SJCRH30 (cell line): ENCODE measurements at regions not wholly inside any gene's neighbourhood (a gene's known extent, or its start where the extent isn't known, plus 50 kb on each side); places are given as distances from the start of the nearest gene placed in this dataset.
"Not testable (repeated sequence)": the region's sequence is repeated elsewhere in the genome, so short reads cannot be mapped to it uniquely, and the experiment has no call there.

Experiments
- DNase-seq, 2 experiments: peaks; one replicate each; pipeline ENCODE4 v3.0.0-alpha.2; 2015 to 2020
- H3K27ac ChIP-seq: fragments of 250-450 bp; sonication (Bioruptor Pico); 2 replicates; pipeline ENCODE4 v1.5.1; 2020; ENCODE audit warnings: mild to moderate bottlenecking, moderate library complexity
- H3K27me3 ChIP-seq: fragments of 250-450 bp; sonication (Bioruptor Pico); 2 replicates; pipeline ENCODE4 v1.5.1; 2020; ENCODE audit warnings: mild to moderate bottlenecking, moderate library complexity
- H3K36me3 ChIP-seq: fragments of 250-450 bp; sonication (Bioruptor Pico); 2 replicates; pipeline ENCODE4 v1.5.1; 2020; ENCODE audit warnings: mild to moderate bottlenecking, moderate library complexity
- H3K4me1 ChIP-seq: fragments of 250-450 bp; sonication (Bioruptor Pico); 2 replicates; pipeline ENCODE4 v1.5.1; 2020; ENCODE audit warnings: mild to moderate bottlenecking, moderate library complexity
- H3K4me3 ChIP-seq: fragments of 250-450 bp; sonication (Bioruptor Pico); 2 replicates; pipeline ENCODE4 v1.5.1; 2020; ENCODE audit warnings: mild to moderate bottlenecking, moderate library complexity
- H3K9me3 ChIP-seq: fragments of 250-450 bp; sonication (Bioruptor Pico); replicated peaks from 2 replicates; pipeline ENCODE4 v1.5.1; 2020; ENCODE audit warnings: mild to moderate bottlenecking, moderate library complexity

- 0 out of 2 replicates have a peak, but pooled peaks cover 6% of the 10 kb centered on the region for H3K27me3 ChIP-seq
- no peaks in the 10 kb centered on the region for H3K36me3 ChIP-seq
- no peak for DNase-seq
- H3K27ac ChIP-seq: no peak overlapping the region
- H3K9me3 ChIP-seq: no peaks in the 10 kb centered on the region
- no peak overlapping the region for H3K4me3 ChIP-seq
- H3K4me1 ChIP-seq: no peaks in the 10 kb centered on the region
Observed at GRCh38 chr12:129959889-129960288, 56.1 kb upstream of the TMEM132D start.

- Histone ChIP-seq H3K9me3 (no peaks in the 10 kb centered on the region), H3K36me3 (no peaks in the 10 kb centered on the region), H3K4me3 (no peak overlapping the region), H3K4me1 (no peaks in the 10 kb centered on the region), H3K27ac (no peak overlapping the region), H3K27me3 (0 out of 2 replicates have a peak, but pooled peaks cover 6% of the 10 kb centered on the region)
- DNase-seq: no peak
Observed at GRCh38 chr12:129961091-129961490, 57.3 kb upstream of the TMEM132D start.

GRCh38 chr12:129961856-129962255 lies 58.0 kb upstream of the TMEM132D start:
- H3K4me1 ChIP-seq: no peaks in the 10 kb centered on the region
- no peak overlapping the region for H3K4me3 ChIP-seq
- no peaks in the 10 kb centered on the region for H3K9me3 ChIP-seq
- H3K27ac ChIP-seq: no peak overlapping the region
- H3K27me3 ChIP-seq: 0 out of 2 replicates have a peak, but pooled peaks cover 6% of the 10 kb centered on the region
- no peak for DNase-seq
- no peaks in the 10 kb centered on the region for H3K36me3 ChIP-seq

- Histone ChIP-seq H3K4me1 (no peaks in the 10 kb centered on the region), H3K27ac (no peak overlapping the region), H3K36me3 (no peaks in the 10 kb centered on the region), H3K27me3 (0 out of 2 replicates have a peak, but pooled peaks cover 6% of the 10 kb centered on the region), H3K4me3 (no peak overlapping the region), H3K9me3 (no peaks in the 10 kb centered on the region)
- DNase-seq: no peak
Observed at GRCh38 chr12:129964300-129964699, 60.5 kb upstream of the TMEM132D start.

- Histone ChIP-seq H3K36me3 (no peaks in the 10 kb centered on the region), H3K9me3 (no peaks in the 10 kb centered on the region), H3K27ac (no peak overlapping the region), H3K4me1 (no peaks in the 10 kb centered on the region), H3K27me3 (0 out of 2 replicates have a peak, but pooled peaks cover 6% of the 10 kb centered on the region), H3K4me3 (no peak overlapping the region)
- no peak for DNase-seq
Observed at GRCh38 chr12:129964826-129965457, 61.1 kb upstream of the TMEM132D start.

- H3K9me3 ChIP-seq: no peaks in the 10 kb centered on the region
- no peak for DNase-seq
- 0 out of 2 replicates have a peak, but pooled peaks cover 6% of the 10 kb centered on the region for H3K27me3 ChIP-seq
- no peak overlapping the region for H3K4me3 ChIP-seq
- H3K27ac ChIP-seq: no peak overlapping the region
- no peaks in the 10 kb centered on the region for H3K36me3 ChIP-seq
- no peaks in the 10 kb centered on the region for H3K4me1 ChIP-seq
Observed at GRCh38 chr12:129966146-129966995, 62.5 kb upstream of the TMEM132D start.

- DNase-seq: no peak
- Histone ChIP-seq H3K27ac (no peak overlapping the region), H3K36me3 (no peaks in the 10 kb centered on the region), H3K4me1 (no peaks in the 10 kb centered on the region), H3K4me3 (no peak overlapping the region), H3K9me3 (no peaks in the 10 kb centered on the region), H3K27me3 (no peaks in the 10 kb centered on the region)
Observed at GRCh38 chr12:129971721-129972120, 67.9 kb upstream of the TMEM132D start.

GRCh38 chr12:129973236-129973961 lies 69.6 kb upstream of the TMEM132D start:
- DNase-seq: no peak
- no peaks in the 10 kb centered on the region for H3K27me3 ChIP-seq
- H3K9me3 ChIP-seq: no peaks in the 10 kb centered on the region
- H3K4me1 ChIP-seq: no peaks in the 10 kb centered on the region
- H3K4me3 ChIP-seq: no peak overlapping the region
- no peak overlapping the region for H3K27ac ChIP-seq
- H3K36me3 ChIP-seq: no peaks in the 10 kb centered on the region

GRCh38 chr12:129984106-129984505 lies 80.3 kb upstream of the TMEM132D start:
- no peaks in the 10 kb centered on the region for H3K36me3 ChIP-seq
- no peak for DNase-seq
- no peaks in the 10 kb centered on the region for H3K9me3 ChIP-seq

GRCh38 chr12:129987841-129988240 lies 84.0 kb upstream of the TMEM132D start:
- Histone ChIP-seq H3K4me3 (no peak overlapping the region), H3K27me3 (no peaks in the 10 kb centered on the region), H3K9me3 (no peaks in the 10 kb centered on the region), H3K4me1 (no peaks in the 10 kb centered on the region), H3K27ac (no peak overlapping the region), H3K36me3 (no peaks in the 10 kb centered on the region)
- DNase-seq: no peak

More at GRCh38 chr12:129984106-129984505, 80.3 kb upstream of the TMEM132D start:
- no peak overlapping the region for H3K27ac ChIP-seq
- H3K27me3 ChIP-seq: no peaks in the 10 kb centered on the region
- H3K4me1 ChIP-seq: no peaks in the 10 kb centered on the region
- H3K4me3 ChIP-seq: no peak overlapping the region

GRCh38 chr12:129994634-129995033 lies 90.8 kb upstream of the TMEM132D start:
- no peaks in the 10 kb centered on the region for H3K36me3 ChIP-seq
- H3K4me1 ChIP-seq: no peaks in the 10 kb centered on the region
- H3K4me3 ChIP-seq: no peak overlapping the region
- no peak for DNase-seq
- no peaks in the 10 kb centered on the region for H3K9me3 ChIP-seq
- no peaks in the 10 kb centered on the region for H3K27me3 ChIP-seq
- no peak overlapping the region for H3K27ac ChIP-seq

GRCh38 chr12:129997239-129997638 lies 93.4 kb upstream of the TMEM132D start:
- H3K4me1 ChIP-seq: no peaks in the 10 kb centered on the region
- H3K36me3 ChIP-seq: no peaks in the 10 kb centered on the region
- H3K27ac ChIP-seq: no peak overlapping the region
- no peak overlapping the region for H3K4me3 ChIP-seq
- H3K27me3 ChIP-seq: no peaks in the 10 kb centered on the region
- H3K9me3 ChIP-seq: no peaks in the 10 kb centered on the region
- DNase-seq: no peak

- H3K36me3 ChIP-seq, H3K9me3 ChIP-seq, H3K4me1 ChIP-seq, H3K27me3 ChIP-seq, H3K27ac ChIP-seq, DNase-seq, H3K4me3 ChIP-seq: not testable (repeated sequence)
Observed at GRCh38 chr12:130004310-130004877, 100.6 kb upstream of the TMEM132D start.

GRCh38 chr12:130007771-130008170 lies 103.9 kb upstream of the TMEM132D start:
- no peak for DNase-seq
- Histone ChIP-seq H3K36me3 (no peaks in the 10 kb centered on the region), H3K27me3 (0 out of 2 replicates have a peak, but pooled peaks cover 3% of the 10 kb centered on the region), H3K4me3 (no peak overlapping the region), H3K27ac (no peak overlapping the region), H3K4me1 (no peaks in the 10 kb centered on the region), H3K9me3 (no peaks in the 10 kb centered on the region)
